ENCODE measurements at regions not wholly inside any gene's neighbourhood (a gene's known extent, or its start where the extent isn't known, plus 50 kb on each side); places are given as distances from the start of the nearest gene placed in this dataset.
"Not testable (repeated sequence)": the region's sequence is repeated elsewhere in the genome, so short reads cannot be mapped to it uniquely, and the experiment has no call there.

DNA sequence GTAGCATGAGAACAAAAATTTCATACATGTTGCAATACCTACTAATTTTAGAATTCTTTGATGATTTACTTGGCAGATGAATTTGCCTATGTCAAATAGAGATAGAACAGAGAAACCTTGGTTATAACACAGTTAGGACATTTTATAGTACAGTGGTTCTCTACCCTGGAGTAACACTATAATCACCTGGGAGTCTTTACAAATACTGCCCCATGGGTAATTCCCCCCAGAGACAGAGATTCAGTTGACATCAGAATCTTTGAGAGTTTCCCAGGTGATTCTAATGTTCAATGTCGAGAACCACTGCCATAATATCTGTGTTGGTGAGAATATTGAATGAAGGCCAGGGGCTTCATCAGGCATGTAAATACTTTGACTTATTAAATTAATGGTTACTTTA is 401.3 kb upstream of the NDST4 start:
- no peaks in the 10 kb centered on the region for H3K4me1 Mint-ChIP-seq
- no peak for DNase-seq (ENCODE audit: low spot score in 2 of 2, unreplicated experiment in 2 of 2)
- TF ChIP-seq, protein P1, sequence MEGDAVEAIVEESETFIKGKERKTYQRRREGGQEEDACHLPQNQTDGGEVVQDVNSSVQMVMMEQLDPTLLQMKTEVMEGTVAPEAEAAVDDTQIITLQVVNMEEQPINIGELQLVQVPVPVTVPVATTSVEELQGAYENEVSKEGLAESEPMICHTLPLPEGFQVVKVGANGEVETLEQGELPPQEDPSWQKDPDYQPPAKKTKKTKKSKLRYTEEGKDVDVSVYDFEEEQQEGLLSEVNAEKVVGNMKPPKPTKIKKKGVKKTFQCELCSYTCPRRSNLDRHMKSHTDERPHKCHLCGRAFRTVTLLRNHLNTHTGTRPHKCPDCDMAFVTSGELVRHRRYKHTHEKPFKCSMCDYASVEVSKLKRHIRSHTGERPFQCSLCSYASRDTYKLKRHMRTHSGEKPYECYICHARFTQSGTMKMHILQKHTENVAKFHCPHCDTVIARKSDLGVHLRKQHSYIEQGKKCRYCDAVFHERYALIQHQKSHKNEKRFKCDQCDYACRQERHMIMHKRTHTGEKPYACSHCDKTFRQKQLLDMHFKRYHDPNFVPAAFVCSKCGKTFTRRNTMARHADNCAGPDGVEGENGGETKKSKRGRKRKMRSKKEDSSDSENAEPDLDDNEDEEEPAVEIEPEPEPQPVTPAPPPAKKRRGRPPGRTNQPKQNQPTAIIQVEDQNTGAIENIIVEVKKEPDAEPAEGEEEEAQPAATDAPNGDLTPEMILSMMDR (IDR thresholded peaks at IDR 0.05; ENCODE audit: unreplicated experiment), result no peak
- H3K27ac Mint-ChIP-seq, result no peak overlapping the region
- H3K27me3 Mint-ChIP-seq (ENCODE audit: low read depth), result no peaks in the 10 kb centered on the region
- no peaks in the 10 kb centered on the region for H3K36me3 Mint-ChIP-seq
- no peak overlapping the region for H3K4me3 Mint-ChIP-seq
- H3K9me3 Mint-ChIP-seq, result peaks cover under 1% of the 10 kb centered on the region

GRCh38 chr4:115505326-115505725 is 391.9 kb upstream of the NDST4 start:
- Mint-ChIP-seq H3K4me1 (peaks cover 13% of the 10 kb centered on the region), H3K27ac (no peak overlapping the region), H3K36me3 (no peaks in the 10 kb centered on the region), H3K4me3 (no peak overlapping the region), H3K27me3 (ENCODE audit: low read depth) (no peaks in the 10 kb centered on the region), H3K9me3 (peaks cover 13% of the 10 kb centered on the region)
- no peak for DNase-seq (ENCODE audit: low spot score in 2 of 2, unreplicated experiment in 2 of 2)
- TF ChIP-seq, protein P1 (IDR thresholded peaks at IDR 0.05; ENCODE audit: unreplicated experiment), result no peak

DNA sequence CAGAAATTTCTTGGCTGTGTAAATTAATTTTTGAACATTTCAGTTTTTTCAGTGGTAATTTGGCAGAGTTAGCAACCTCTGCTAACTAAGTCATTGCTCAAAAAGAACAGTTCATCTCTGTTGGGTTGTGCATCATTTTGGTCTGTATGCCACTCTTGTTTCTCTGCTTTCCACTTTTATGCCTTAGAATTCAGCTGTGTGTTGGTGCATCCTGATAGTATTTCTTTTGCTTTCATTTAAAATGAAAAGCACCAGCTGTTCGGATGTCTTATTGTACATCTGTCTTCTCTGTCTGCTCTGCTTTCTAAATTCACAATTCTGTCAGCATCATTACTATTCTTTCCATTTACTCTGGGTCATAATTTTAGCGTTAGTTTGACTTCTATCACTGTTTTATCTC is 388.2 kb upstream of the NDST4 start:
- Mint-ChIP-seq H3K9me3 (no peaks in the 10 kb centered on the region), H3K36me3 (no peaks in the 10 kb centered on the region), H3K27me3 (ENCODE audit: low read depth) (no peaks in the 10 kb centered on the region), H3K4me1 (peaks cover 13% of the 10 kb centered on the region), H3K27ac (no peak overlapping the region), H3K4me3 (no peak overlapping the region)
- DNase-seq (ENCODE audit: low spot score in 2 of 2, unreplicated experiment in 2 of 2), result no peak
- TF ChIP-seq, protein P1 (IDR thresholded peaks at IDR 0.05; ENCODE audit: unreplicated experiment), result no peak

GRCh38 chr4:115493770-115494169 is 380.4 kb upstream of the NDST4 start:
- H3K36me3 Mint-ChIP-seq; H3K27ac Mint-ChIP-seq; DNase-seq (ENCODE audit: low spot score in 2 of 2, unreplicated experiment in 2 of 2); H3K4me1 Mint-ChIP-seq; H3K27me3 Mint-ChIP-seq (ENCODE audit: low read depth); H3K4me3 Mint-ChIP-seq: not testable (repeated sequence)
- peaks cover 39% of the 10 kb centered on the region for H3K9me3 Mint-ChIP-seq

GRCh38 chr4:115491686-115492085 is 378.3 kb upstream of the NDST4 start:
- TF ChIP-seq, protein P1 (IDR thresholded peaks at IDR 0.05; ENCODE audit: unreplicated experiment), result no peak
- H3K4me1 Mint-ChIP-seq, result no peaks in the 10 kb centered on the region
- H3K9me3 Mint-ChIP-seq, result peaks cover 39% of the 10 kb centered on the region
- no peaks in the 10 kb centered on the region for H3K27me3 Mint-ChIP-seq (ENCODE audit: low read depth)
- no peak for DNase-seq (ENCODE audit: low spot score in 2 of 2, unreplicated experiment in 2 of 2)
- no peak overlapping the region for H3K27ac Mint-ChIP-seq
- no peak overlapping the region for H3K4me3 Mint-ChIP-seq
- no peaks in the 10 kb centered on the region for H3K36me3 Mint-ChIP-seq

DNA sequence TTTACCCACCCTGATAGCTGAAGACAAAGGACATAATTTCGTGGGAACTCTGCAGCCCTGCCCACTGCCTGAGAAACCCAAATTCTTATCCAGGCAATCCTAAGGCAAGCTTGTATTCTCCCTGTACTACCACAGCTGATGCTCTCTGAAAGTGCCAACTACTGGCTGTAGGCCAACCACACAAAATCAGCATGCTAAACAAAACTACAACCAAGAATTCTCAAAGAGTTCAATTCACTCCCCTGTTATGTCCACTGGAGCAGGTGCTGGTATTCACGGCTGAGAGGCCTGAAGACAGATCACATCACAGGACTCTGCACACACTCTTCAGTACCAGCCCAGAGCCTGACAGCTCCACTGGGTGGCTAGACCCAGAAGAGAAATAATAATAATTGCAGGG is 375.9 kb upstream of the NDST4 start:
- Mint-ChIP-seq H3K9me3 (peaks cover 28% of the 10 kb centered on the region), H3K4me3 (no peak overlapping the region), H3K27me3 (ENCODE audit: low read depth) (no peaks in the 10 kb centered on the region), H3K4me1 (no peaks in the 10 kb centered on the region), H3K36me3 (no peaks in the 10 kb centered on the region), H3K27ac (no peak overlapping the region)
- TF ChIP-seq, protein P1 (IDR thresholded peaks at IDR 0.05; ENCODE audit: unreplicated experiment), result no peak
- DNase-seq (ENCODE audit: low spot score in 2 of 2, unreplicated experiment in 2 of 2), result no peak
